Mucosa of gallbladder (tissue), 1 donor: ENCODE measurements at regions not wholly inside any gene's neighbourhood (a gene's known extent, or its start where the extent isn't known, plus 50 kb on each side); places are given as distances from the start of the nearest gene placed in this dataset.

Experiments used
- DNase-seq: peaks from one replicate; pipeline ENCODE4 v3.0.0-alpha.2; 2020; ENCODE audit warnings: low spot score
- donor health status: DM: no; HTN: no; CAD: no.

GRCh38 chr7:85074-85882, 107.1 kb upstream of the FAM20C start:
- DNase-seq, result no peak

GRCh38 chr7:85883-86515, 106.4 kb upstream of the FAM20C start:
- no peak for DNase-seq

- no peak for DNase-seq
These were observed 105.7 kb upstream of the FAM20C start for GRCh38 chr7:86629-87028.

DNA sequence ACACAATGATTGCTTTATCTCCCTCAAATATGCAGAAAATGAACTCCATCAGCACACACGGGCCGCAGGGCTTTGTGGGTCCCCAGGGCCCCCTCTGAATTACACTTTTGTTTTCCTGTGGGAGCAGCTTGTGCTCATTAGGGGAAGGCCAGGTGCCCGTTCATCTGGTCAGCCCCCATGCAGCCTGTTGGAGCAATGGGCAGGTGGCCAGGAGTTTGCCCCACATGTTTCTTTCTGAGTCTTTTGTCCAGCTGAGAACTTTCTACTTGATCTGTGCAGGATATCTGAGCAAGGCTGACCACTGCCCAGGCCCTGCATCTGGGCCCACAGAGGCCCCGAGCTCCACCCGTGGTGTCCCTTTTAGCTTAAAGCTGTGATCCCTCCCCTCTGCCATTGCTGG, 105.3 kb upstream of the FAM20C start:
- DNase-seq, result no peak

DNA sequence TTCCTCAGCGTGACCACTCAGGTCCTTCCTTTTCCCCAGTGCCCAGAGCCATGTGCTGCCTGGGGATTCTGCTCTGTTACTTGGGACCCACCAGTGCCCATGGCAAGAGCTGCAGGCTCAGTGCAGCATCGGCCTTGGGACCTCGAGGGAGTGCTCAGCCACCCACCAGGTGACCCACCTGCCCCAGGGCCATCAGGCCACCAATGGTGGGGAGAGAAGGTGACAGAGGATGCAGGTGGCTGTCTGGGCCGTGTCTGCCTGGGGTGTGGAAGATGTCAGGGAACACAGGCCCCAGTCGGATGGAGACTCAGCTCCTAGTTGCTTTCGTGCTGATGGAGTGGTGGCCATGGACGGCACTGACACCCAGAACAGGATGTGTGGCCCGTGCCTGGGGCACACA, 104.7 kb upstream of the FAM20C start:
- DNase-seq, result no peak

- no peak for DNase-seq
These were observed 104.1 kb upstream of the FAM20C start for GRCh38 chr7:88095-88926.

GRCh38 chr7:88927-89231, 103.5 kb upstream of the FAM20C start:
- no peak for DNase-seq

DNA sequence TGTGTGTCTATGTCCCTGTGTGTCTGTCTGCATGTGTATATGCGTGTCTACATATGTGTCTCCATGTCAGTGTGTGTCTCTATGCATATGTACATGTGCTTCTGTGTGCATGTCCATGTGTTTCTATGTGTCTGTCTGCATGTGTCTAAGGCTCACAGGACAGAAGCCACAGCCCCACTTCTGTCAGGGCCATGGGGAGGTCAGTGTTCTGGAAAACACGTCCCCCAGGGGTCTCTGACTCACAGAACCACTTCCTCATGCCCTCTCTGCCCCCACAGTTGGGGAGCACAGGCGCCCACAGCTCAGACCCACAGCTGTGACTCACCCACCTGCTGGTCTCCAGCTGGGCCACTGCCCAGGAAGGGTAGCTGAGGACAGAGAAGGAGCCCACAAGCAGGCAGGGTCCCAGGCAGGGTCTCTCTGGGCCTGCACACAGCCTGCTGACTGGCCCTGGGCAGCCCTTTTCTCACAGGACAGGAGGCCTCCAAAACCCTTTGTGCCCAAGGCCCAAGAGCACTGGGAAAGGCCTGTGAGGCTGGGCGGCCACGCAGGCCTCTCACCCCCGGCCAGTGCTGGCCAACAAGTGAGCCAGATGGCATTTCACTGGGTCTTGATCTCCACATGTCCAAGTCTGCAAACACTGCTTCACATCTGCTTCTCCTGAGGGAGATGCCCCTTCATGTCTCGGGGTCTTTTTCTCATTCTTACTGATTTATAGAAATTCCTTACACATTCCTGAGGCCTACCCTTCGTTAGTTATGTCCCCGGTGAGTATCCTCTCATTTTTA, 102.9 kb upstream of the FAM20C start:
- no peak for DNase-seq

- DNase-seq, result no peak
These were observed 102.0 kb upstream of the FAM20C start for GRCh38 chr7:90111-91063.

GRCh38 chr7:91396-92175, 100.8 kb upstream of the FAM20C start:
- no peak for DNase-seq

DNA sequence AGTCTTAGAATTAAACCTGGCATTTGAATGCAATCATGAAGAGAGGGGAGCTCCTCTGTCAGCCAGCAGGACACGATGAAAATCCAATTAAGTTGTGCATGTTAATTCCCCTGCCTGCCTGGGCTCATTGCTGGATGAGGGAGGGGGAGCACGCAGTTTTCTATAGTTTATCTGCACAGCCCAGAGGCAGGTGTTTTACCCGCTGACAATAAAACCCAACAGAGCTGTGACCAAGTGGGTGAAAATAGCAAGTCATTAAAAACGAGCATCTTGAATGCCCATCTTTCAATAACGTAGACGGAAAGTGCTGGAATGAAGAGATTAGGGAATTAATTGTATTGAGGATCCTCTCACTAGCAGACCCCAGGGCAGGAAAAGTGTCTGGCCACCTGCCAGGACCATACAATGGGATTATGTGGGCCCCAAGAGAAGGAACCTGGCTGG, 100.1 kb upstream of the FAM20C start:
- no peak for DNase-seq

GRCh38 chr7:92888-93672, 99.3 kb upstream of the FAM20C start:
- no peak for DNase-seq

DNA sequence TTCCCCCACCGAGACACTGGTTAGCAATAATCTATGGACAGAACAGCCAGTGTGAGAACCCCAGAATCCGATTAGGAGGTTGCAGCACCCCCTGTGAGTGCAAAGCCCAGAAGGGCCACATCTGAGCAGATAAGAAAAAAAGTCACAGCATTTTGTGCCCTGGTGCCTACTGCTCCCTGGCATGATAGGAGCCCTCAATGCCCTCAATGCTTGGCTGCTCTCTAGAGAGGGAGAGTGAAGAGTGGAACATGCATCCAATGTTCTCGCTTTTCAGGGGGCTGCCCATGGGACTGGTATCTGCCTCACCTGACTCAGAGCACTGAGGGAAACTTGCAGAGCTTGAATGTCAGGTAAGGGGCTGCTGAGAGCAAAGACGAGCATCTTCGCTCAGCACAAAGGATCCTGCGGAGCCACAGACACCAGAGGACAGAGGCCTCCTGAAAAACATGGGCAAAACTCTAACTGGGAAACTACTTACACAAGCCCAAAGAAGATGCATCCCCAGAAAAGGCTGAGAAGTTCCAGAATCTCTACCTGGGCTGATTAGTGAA, 98.0 kb upstream of the FAM20C start:
- DNase-seq, result no peak

DNA sequence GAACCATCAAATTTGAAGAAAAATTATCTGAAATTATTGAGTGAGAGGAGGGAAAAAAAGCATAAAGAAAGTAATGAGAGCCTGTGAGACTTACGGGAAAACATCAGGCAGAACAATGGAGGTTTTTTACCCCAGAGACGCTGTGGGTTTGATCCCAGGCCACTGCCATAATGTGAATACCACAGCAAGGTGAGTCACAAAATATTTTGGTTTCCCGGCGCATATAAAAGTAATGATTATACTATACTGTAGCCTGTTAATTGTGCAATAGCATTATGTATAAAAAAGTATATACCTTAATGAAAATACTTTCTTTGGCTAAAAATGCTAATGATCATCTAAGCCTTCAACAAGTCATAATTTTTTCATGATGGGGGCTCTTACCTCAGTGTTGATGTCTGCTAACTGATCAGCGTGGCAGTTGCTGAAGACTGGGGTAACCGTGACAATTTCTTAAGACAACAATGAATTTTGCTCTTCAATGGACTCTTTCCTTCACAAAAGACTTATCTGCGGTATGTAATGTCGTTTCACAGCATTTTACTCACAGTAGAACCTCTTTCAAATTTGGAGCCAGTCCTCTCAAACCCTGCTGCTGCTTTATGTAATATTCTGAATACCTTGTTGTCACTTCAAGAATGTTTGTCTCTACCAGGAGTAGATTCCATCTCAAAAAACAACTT, 97.0 kb upstream of the FAM20C start:
- no peak for DNase-seq

GRCh38 chr7:95863-96260, 96.5 kb upstream of the FAM20C start:
- DNase-seq, result no peak

DNA sequence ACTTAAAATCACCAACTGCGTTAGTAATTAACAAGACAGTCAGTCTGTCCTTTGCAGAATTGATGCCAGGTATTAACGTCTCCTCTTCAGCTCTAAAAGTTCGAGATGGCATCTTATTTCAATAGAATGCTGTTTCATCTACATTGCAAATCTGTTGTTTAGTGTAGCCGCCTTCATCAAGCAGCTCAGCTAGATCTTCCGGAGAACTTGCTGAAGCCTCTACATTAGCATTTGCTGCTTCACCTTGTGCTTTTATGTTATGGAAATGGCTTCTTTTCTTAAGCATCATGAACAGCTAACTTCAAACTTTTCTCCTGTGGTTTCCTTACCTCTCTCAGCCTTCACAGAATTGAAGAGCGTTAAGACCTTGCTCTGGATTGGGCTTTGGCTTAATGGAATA, 95.5 kb upstream of the FAM20C start:
- no peak for DNase-seq

GRCh38 chr7:97310-97841, 95.0 kb upstream of the FAM20C start:
- no peak for DNase-seq
